ENCODE measurements at regions not wholly inside any gene's neighbourhood (a gene's known extent, or its start where the extent isn't known, plus 50 kb on each side); places are given as distances from the start of the nearest gene placed in this dataset.
"Not testable (repeated sequence)": the region's sequence is repeated elsewhere in the genome, so short reads cannot be mapped to it uniquely, and the experiment has no call there.

GRCh38 chr20:2203436-2203835 is 92.4 kb upstream of the TGM3 start:
- DNase-seq: no peak
- intact Hi-C loops (cut with DNase I): no loop called here

- DNase-seq: no peak
- intact Hi-C loops (cut with DNase I): no loop called here
These were observed 91.8 kb upstream of the TGM3 start for GRCh38 chr20:2204021-2204420.

GRCh38 chr20:2206957-2207769 is 88.6 kb upstream of the TGM3 start:
- peak; percentile 57 to 97 (median 77) for DNase-seq
- intact Hi-C loops (cut with DNase I): loop anchor here (1.0 kb wide), 1 partner anchor 246 kb away; no protein-coding TSS in a partner anchor

- intact Hi-C loops (cut with DNase I): loop anchor here (1.0 kb wide), 1 partner anchor 246 kb away; no protein-coding TSS in a partner anchor
These were observed 88.1 kb upstream of the TGM3 start for GRCh38 chr20:2207770-2208097.

GRCh38 chr20:2208897-2209296 is 86.9 kb upstream of the TGM3 start:
- intact Hi-C loops (cut with DNase I): no loop called here
- DNase-seq: no peak

More at GRCh38 chr20:2207770-2208097, 88.1 kb upstream of the TGM3 start:
- no peak for DNase-seq

- no peak for DNase-seq
- intact Hi-C loops (cut with DNase I): no loop called here
These were observed 84.9 kb upstream of the TGM3 start for GRCh38 chr20:2210646-2211552.

- no peak for DNase-seq
- intact Hi-C loops (cut with DNase I): no loop called here
These were observed 83.3 kb upstream of the TGM3 start for GRCh38 chr20:2212456-2213015.

- intact Hi-C loops (cut with DNase I): no loop called here
- DNase-seq: no peak
These were observed 82.4 kb upstream of the TGM3 start for GRCh38 chr20:2213401-2213800.

- no peak for DNase-seq
- intact Hi-C loops (cut with DNase I): no loop called here
These were observed 77.8 kb upstream of the TGM3 start for GRCh38 chr20:2217857-2218539.

GRCh38 chr20:2219481-2220006 is 76.3 kb upstream of the TGM3 start:
- intact Hi-C loops (cut with DNase I): no loop called here

GRCh38 chr20:2220298-2220697 is 75.5 kb upstream of the TGM3 start:
- intact Hi-C loops (cut with DNase I): no loop called here
- DNase-seq: no peak

More at GRCh38 chr20:2219481-2220006, 76.3 kb upstream of the TGM3 start:
- DNase-seq: no peak

GRCh38 chr20:2221921-2222320 is 73.9 kb upstream of the TGM3 start:
- intact Hi-C loops (cut with DNase I): no loop called here
- DNase-seq: no peak

GRCh38 chr20:2223558-2224367 is 72.0 kb upstream of the TGM3 start:
- intact Hi-C loops (cut with DNase I): no loop called here

GRCh38 chr20:2224368-2224639 is 71.5 kb upstream of the TGM3 start:
- no peak for DNase-seq
- intact Hi-C loops (cut with DNase I): no loop called here

More at GRCh38 chr20:2223558-2224367, 72.0 kb upstream of the TGM3 start:
- DNase-seq: no peak

- DNase-seq; intact Hi-C loops (cut with DNase I): not testable (repeated sequence)
These were observed 68.5 kb upstream of the TGM3 start for GRCh38 chr20:2227285-2227684.

- intact Hi-C loops (cut with DNase I): no loop called here
- no peak for DNase-seq
These were observed 67.9 kb upstream of the TGM3 start for GRCh38 chr20:2227861-2228260.

GRCh38 chr20:2228926-2229325 is 66.9 kb upstream of the TGM3 start:
- intact Hi-C loops (cut with DNase I): no loop called here

GRCh38 chr20:2230726-2231488 is 64.9 kb upstream of the TGM3 start:
- DNase-seq: no peak
- intact Hi-C loops (cut with DNase I): no loop called here

More at GRCh38 chr20:2228926-2229325, 66.9 kb upstream of the TGM3 start:
- no peak for DNase-seq

- no peak for DNase-seq
- intact Hi-C loops (cut with DNase I): no loop called here
These were observed 64.1 kb upstream of the TGM3 start for GRCh38 chr20:2231701-2232100.

Measured in posterior cingulate gyrus (tissue), 11 donors.